ENCODE measurements at regions not wholly inside any gene's neighbourhood (a gene's known extent, or its start where the extent isn't known, plus 50 kb on each side); places are given as distances from the start of the nearest gene placed in this dataset.

GRCh38 chr13:70490320-70490935 lies 382.2 kb upstream of the KLHL1 start:
- TF ChIP-seq POLR2A (IDR thresholded peaks at IDR 0.05; ENCODE audit: low read length) (no peak), GATA1 (IDR thresholded peaks at IDR 0.05; ENCODE audit: low read depth, low read length) (no peak)

Data from erythroblast (primary cell).